SU-DHL-6 (cell line): ENCODE measurements at regions not wholly inside any gene's neighbourhood (a gene's known extent, or its start where the extent isn't known, plus 50 kb on each side); places are given as distances from the start of the nearest gene placed in this dataset.

Experiments used
- H2AFZ ChIP-seq: fragments of 200-600 bp; sonication (generic); 2 replicates; pipeline ENCODE4 v1.6.1; 2014; ENCODE audit warnings: low read depth, mild to moderate bottlenecking, moderate library complexity, mixed read lengths, antibody characterized with exemption, low read length; ENCODE audit not compliant: severe bottlenecking
- H3F3A ChIP-seq: fragments of 200-600 bp; shearing (Covaris generic); 2 replicates; pipeline ENCODE4 v1.6.0; 2016; ENCODE audit warnings: antibody characterized with exemption, mild to moderate bottlenecking; ENCODE audit not compliant: insufficient read depth
- H3K27ac ChIP-seq: fragments of 200-600 bp; sonication (generic); 2 replicates; pipeline ENCODE4 v1.5.1; 2016; ENCODE audit warnings: low read depth, mild to moderate bottlenecking, low read length, moderate library complexity, mixed read lengths
- H3K27me3 ChIP-seq: fragments of 200-600 bp; sonication (generic), shearing (Covaris generic); 2 replicates; pipeline ENCODE4 v1.6.0; 2014; ENCODE audit warnings: mild to moderate bottlenecking, low read length
- H3K36me3 ChIP-seq: fragments of 200-600 bp; sonication (generic); 2 replicates; pipeline ENCODE4 v1.6.1; 2014; ENCODE audit warnings: mild to moderate bottlenecking, low read length, mixed read lengths
- H3K4me2 ChIP-seq: fragments of 300-600, 200-600 bp; shearing (Covaris generic), sonication (generic); 2 replicates; pipeline ENCODE4 v1.6.0; 2014; ENCODE audit warnings: low read length, low read depth, mild to moderate bottlenecking; ENCODE audit not compliant: poor library complexity, severe bottlenecking
- H3K4me3 ChIP-seq: fragments of 200-600 bp; sonication (generic); 2 replicates; pipeline ENCODE4 v1.5.1; 2014; ENCODE audit warnings: antibody characterized with exemption, low read length, mild to moderate bottlenecking, mixed read lengths; ENCODE audit not compliant: insufficient read depth, poor library complexity, severe bottlenecking
- H3K79me2 ChIP-seq: fragments of 200-600 bp; sonication (generic); 2 replicates; pipeline ENCODE4 v1.6.1; 2014; ENCODE audit warnings: mild to moderate bottlenecking, low read length, moderate library complexity; ENCODE audit not compliant: insufficient read depth
- H3K9ac ChIP-seq: fragments of 200-600 bp; sonication (generic); 2 replicates; pipeline ENCODE4 v1.7.0; 2014; ENCODE audit warnings: mild to moderate bottlenecking, low read length
- H3K9me2 ChIP-seq: fragments of 200-600 bp; sonication (generic); replicated peaks from 2 replicates; pipeline ENCODE4 v1.6.1; 2014; ENCODE audit warnings: low read length; ENCODE audit not compliant: insufficient read depth
- H3K9me3 ChIP-seq: fragments of 200-600 bp; sonication (generic); 2 replicates; pipeline ENCODE4 v1.6.1; 2014; ENCODE audit warnings: low read length, mixed read lengths; ENCODE audit not compliant: insufficient read depth
- H4K20me1 ChIP-seq: fragments of 200-600 bp; sonication (generic); 2 replicates; pipeline ENCODE4 v1.6.1; 2014; ENCODE audit warnings: low read depth, mild to moderate bottlenecking, antibody characterized with exemption, low read length, moderate library complexity, mixed read lengths
- CTCF ChIP-seq: fragments of 200-600 bp; sonication (generic); IDR thresholded peaks from one replicate; pipeline ENCODE4 v1.5.1; 2017; ENCODE audit warnings: antibody characterized with exemption, mild to moderate bottlenecking, low read length, moderate library complexity; ENCODE audit not compliant: insufficient read depth, poor library complexity, severe bottlenecking
- EZH2phosphoT487 ChIP-seq: fragments of 200-600 bp; sonication (generic), shearing (Covaris generic); conservative IDR thresholded peaks from 2 replicates; pipeline ENCODE4 v1.6.1; 2018; ENCODE audit warnings: mild to moderate bottlenecking, antibody characterized with exemption, low read length, moderate library complexity, mixed read lengths

- no peaks in the 10 kb centered on the region for H3K36me3 ChIP-seq
- H3K9ac ChIP-seq, result no peak overlapping the region
- no peaks in the 10 kb centered on the region for H3K79me2 ChIP-seq
- no peak overlapping the region for H3K27ac ChIP-seq
- no peak for TF ChIP-seq CTCF
- TF ChIP-seq EZH2phosphoT487, result no peak
- no peaks in the 10 kb centered on the region for H3K9me2 ChIP-seq
- no peaks in the 10 kb centered on the region for H3F3A ChIP-seq
- H3K4me2 ChIP-seq, result no peak overlapping the region
- no peaks in the 10 kb centered on the region for H3K9me3 ChIP-seq
- no peaks in the 10 kb centered on the region for H3K27me3 ChIP-seq
- H4K20me1 ChIP-seq, result no peaks in the 10 kb centered on the region
- H2AFZ ChIP-seq, result no peak overlapping the region
- H3K4me3 ChIP-seq, result no peak overlapping the region
Observed at GRCh38 chr20:10853176-10853575, 179.4 kb upstream of the JAG1 start.

- Histone ChIP-seq H3K4me2 (no peak overlapping the region), H3K36me3 (no peaks in the 10 kb centered on the region), H3K27ac (no peak overlapping the region), H3F3A (no peaks in the 10 kb centered on the region), H3K27me3 (no peaks in the 10 kb centered on the region), H2AFZ (no peak overlapping the region), H3K9me3 (no peaks in the 10 kb centered on the region), H3K4me3 (no peak overlapping the region), H4K20me1 (no peaks in the 10 kb centered on the region), H3K9me2 (no peaks in the 10 kb centered on the region), H3K79me2 (no peaks in the 10 kb centered on the region), H3K9ac (no peak overlapping the region)
- no peak for TF ChIP-seq EZH2phosphoT487
- no peak for TF ChIP-seq CTCF
Observed at GRCh38 chr20:10853731-10854130, 179.9 kb upstream of the JAG1 start.

DNA sequence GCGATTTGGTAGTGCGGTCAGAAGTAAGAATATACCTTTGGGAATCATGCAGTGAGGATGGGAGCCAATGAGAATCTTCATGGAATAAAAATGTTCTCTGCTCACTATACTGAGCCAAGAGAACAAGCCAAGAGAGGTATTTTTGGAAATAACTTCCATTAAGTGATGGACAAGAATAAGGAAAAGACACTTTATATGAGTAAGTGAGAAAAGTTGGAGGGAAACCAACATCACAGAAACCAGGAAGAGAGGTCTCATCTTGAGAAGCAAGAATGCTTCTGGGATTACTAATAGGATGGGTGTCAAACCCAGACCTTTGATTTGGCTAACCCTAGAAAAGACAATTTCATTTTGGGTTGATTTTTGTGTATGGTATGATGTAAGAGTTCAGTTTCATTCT, 181.2 kb upstream of the JAG1 start:
- H3K9ac ChIP-seq, result no peak overlapping the region
- H3K79me2 ChIP-seq, result no peaks in the 10 kb centered on the region
- TF ChIP-seq CTCF (no peak), EZH2phosphoT487 (no peak)
- H4K20me1 ChIP-seq, result no peaks in the 10 kb centered on the region
- no peak overlapping the region for H3K27ac ChIP-seq
- H3K36me3 ChIP-seq, result no peaks in the 10 kb centered on the region
- no peak overlapping the region for H3K4me3 ChIP-seq
- no peaks in the 10 kb centered on the region for H3K9me2 ChIP-seq
- no peak overlapping the region for H2AFZ ChIP-seq
- no peaks in the 10 kb centered on the region for H3F3A ChIP-seq
- H3K9me3 ChIP-seq, result no peaks in the 10 kb centered on the region
- H3K4me2 ChIP-seq, result no peak overlapping the region
- H3K27me3 ChIP-seq, result no peaks in the 10 kb centered on the region

DNA sequence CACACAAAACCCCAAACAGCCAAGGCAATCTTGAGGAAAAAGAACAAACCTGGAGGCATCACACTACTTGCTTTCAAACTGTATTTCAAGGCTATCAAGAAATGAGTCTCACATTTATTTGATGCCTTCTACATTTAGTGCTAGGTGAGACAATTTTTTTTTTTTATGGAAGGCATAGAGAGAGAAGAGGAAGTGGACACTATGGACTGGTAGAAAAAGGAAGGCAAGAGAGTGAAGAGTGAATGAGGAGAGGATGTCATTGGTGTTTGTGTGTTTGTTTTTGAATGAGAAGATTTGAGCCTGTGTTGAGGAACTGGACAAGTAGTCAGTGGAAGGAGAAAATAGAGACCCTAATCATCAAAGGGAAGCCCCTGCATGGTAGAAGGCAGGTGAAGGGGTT, 182.0 kb upstream of the JAG1 start:
- Histone ChIP-seq H3K9me2 (no peaks in the 10 kb centered on the region), H3K27ac (no peak overlapping the region), H3K79me2 (no peaks in the 10 kb centered on the region), H3K36me3 (no peaks in the 10 kb centered on the region), H3K27me3 (no peaks in the 10 kb centered on the region), H2AFZ (no peak overlapping the region), H3K4me3 (no peak overlapping the region), H3K4me2 (no peak overlapping the region), H4K20me1 (no peaks in the 10 kb centered on the region), H3K9me3 (no peaks in the 10 kb centered on the region), H3K9ac (no peak overlapping the region), H3F3A (no peaks in the 10 kb centered on the region)
- TF ChIP-seq CTCF, result no peak
- no peak for TF ChIP-seq EZH2phosphoT487
